Breast epithelium (tissue), 3 donors: ENCODE measurements at regions not wholly inside any gene's neighbourhood (a gene's known extent, or its start where the extent isn't known, plus 50 kb on each side); places are given as distances from the start of the nearest gene placed in this dataset.

Source experiments
- POLR2A ChIP-seq: fragments of 450-650 bp; IDR thresholded peaks from one replicate; pipeline ENCODE4 v1.6.1; 2016; ENCODE audit warnings: antibody characterized with exemption, mild to moderate bottlenecking, moderate library complexity
- POLR2AphosphoS5 ChIP-seq, 3 donors: sonication (generic); formaldehyde crosslinking; IDR thresholded peaks; one replicate each; pipeline ENCODE4 v1.6.1; 2017; ENCODE audit warnings: antibody characterized with exemption in 3 of 3
- TF ChIP-seq, protein P1 (sequence below), 3 donors: fragments of 450-650 bp; IDR thresholded peaks; one replicate each; pipeline ENCODE4 v1.5.1; 2016 to 2017; ENCODE audit warnings: antibody characterized with exemption in 3 of 3, mild to moderate bottlenecking in 3 of 3, moderate library complexity in 3 of 3

DNA sequence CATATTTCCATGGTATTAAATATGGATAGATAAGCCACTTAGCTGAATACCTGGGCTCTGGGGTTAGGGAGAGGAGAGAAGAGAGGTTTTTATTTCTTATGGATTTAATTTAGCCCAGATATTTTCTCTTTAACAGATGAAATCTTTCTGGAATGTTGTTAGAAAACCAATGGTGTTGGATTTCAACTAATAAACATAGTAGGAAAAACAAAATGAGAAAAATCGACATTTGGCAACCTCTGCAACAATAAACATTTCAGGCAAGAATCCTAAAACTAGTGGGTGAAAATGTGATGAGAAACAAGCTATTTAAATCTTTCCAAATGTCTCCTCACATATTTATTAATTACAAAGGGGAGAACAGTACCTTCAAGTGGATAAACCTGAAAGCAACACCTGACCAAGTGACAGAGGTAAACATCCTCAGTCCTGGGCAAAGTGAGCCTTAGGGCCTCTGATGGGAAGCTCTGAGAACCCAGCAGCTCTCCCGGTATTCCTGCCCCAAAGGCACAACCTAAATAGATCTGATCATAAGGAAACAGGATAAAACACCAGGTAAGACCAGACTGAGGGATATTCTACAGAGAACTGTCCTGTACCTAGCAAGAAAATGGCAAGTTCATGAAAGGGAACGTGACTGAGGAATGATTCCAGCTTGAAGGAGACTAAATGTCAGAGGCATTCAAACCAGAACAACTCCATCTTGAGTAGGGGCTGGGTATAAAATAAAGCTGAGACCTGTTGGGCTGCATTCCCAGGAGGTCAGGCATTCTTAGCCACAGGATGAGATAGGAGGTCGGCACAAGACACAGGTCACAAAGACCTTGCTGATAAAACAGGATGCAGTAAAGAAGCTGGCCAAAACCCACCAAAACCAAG, 163.7 kb downstream of the ESM1 start:
- no peak for TF ChIP-seq POLR2AphosphoS5 (IDR thresholded peaks at IDR 0.05)
- TF ChIP-seq, protein P1, sequence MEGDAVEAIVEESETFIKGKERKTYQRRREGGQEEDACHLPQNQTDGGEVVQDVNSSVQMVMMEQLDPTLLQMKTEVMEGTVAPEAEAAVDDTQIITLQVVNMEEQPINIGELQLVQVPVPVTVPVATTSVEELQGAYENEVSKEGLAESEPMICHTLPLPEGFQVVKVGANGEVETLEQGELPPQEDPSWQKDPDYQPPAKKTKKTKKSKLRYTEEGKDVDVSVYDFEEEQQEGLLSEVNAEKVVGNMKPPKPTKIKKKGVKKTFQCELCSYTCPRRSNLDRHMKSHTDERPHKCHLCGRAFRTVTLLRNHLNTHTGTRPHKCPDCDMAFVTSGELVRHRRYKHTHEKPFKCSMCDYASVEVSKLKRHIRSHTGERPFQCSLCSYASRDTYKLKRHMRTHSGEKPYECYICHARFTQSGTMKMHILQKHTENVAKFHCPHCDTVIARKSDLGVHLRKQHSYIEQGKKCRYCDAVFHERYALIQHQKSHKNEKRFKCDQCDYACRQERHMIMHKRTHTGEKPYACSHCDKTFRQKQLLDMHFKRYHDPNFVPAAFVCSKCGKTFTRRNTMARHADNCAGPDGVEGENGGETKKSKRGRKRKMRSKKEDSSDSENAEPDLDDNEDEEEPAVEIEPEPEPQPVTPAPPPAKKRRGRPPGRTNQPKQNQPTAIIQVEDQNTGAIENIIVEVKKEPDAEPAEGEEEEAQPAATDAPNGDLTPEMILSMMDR (IDR thresholded peaks at IDR 0.05): no peak
- TF ChIP-seq POLR2A: no peak
